ENCODE measurements at regions not wholly inside any gene's neighbourhood (a gene's known extent, or its start where the extent isn't known, plus 50 kb on each side); places are given as distances from the start of the nearest gene placed in this dataset.

- H3K27me3 Mint-ChIP-seq: peaks cover 3% of the 10 kb centered on the region
- H3K4me1 Mint-ChIP-seq: peaks cover 7% of the 10 kb centered on the region
- no peaks in the 10 kb centered on the region for H3K36me3 Mint-ChIP-seq (ENCODE audit: low read depth)
- H3K4me3 Mint-ChIP-seq: no peak overlapping the region
- no peaks in the 10 kb centered on the region for H3K9me3 Mint-ChIP-seq
- ATAC-seq (replicated peaks): no peak
- no peak overlapping the region for H3K27ac Mint-ChIP-seq
Observed at GRCh38 chr20:17793986-17794385, 94.2 kb downstream of the BANF2 start.

- ATAC-seq (replicated peaks): no peak
- no peak overlapping the region for H3K4me3 Mint-ChIP-seq
- no peak overlapping the region for H3K27ac Mint-ChIP-seq
- no peaks in the 10 kb centered on the region for H3K9me3 Mint-ChIP-seq
- H3K27me3 Mint-ChIP-seq: no peaks in the 10 kb centered on the region
- H3K4me1 Mint-ChIP-seq: no peaks in the 10 kb centered on the region
- H3K36me3 Mint-ChIP-seq (ENCODE audit: low read depth): no peaks in the 10 kb centered on the region
Observed at GRCh38 chr20:17790296-17790695, 90.5 kb downstream of the BANF2 start.

- Mint-ChIP-seq H3K36me3 (ENCODE audit: low read depth) (no peaks in the 10 kb centered on the region), H3K27me3 (no peaks in the 10 kb centered on the region)
- ATAC-seq (replicated peaks): no peak
Observed at GRCh38 chr20:17787816-17788215, 88.0 kb downstream of the BANF2 start.

GRCh38 chr20:17786221-17786718 is 86.5 kb downstream of the BANF2 start:
- H3K9me3 Mint-ChIP-seq: no peaks in the 10 kb centered on the region

More at GRCh38 chr20:17787816-17788215, 88.0 kb downstream of the BANF2 start:
- no peak overlapping the region for H3K27ac Mint-ChIP-seq
- H3K9me3 Mint-ChIP-seq: no peaks in the 10 kb centered on the region
- H3K4me3 Mint-ChIP-seq: no peak overlapping the region
- H3K4me1 Mint-ChIP-seq: no peaks in the 10 kb centered on the region

More at GRCh38 chr20:17786221-17786718, 86.5 kb downstream of the BANF2 start:
- no peak overlapping the region for H3K27ac Mint-ChIP-seq
- H3K36me3 Mint-ChIP-seq (ENCODE audit: low read depth): no peaks in the 10 kb centered on the region
- no peaks in the 10 kb centered on the region for H3K4me1 Mint-ChIP-seq
- no peaks in the 10 kb centered on the region for H3K27me3 Mint-ChIP-seq
- no peak for ATAC-seq (replicated peaks)
- no peak overlapping the region for H3K4me3 Mint-ChIP-seq

All from activated T-helper 17 cell treated with anti-CD3 and anti-CD28 coated beads, Interleukin-2, amount 50 U/mL, for 72 hours (primary cell).